ENCODE measurements at regions not wholly inside any gene's neighbourhood (a gene's known extent, or its start where the extent isn't known, plus 50 kb on each side); places are given as distances from the start of the nearest gene placed in this dataset.

- DNase-seq: no peak
Observed at GRCh38 chr5:23579566-23579965, 72.2 kb downstream of the PRDM9 start.

- DNase-seq: no peak
Observed at GRCh38 chr5:23583081-23583480, 75.7 kb downstream of the PRDM9 start.

DNA sequence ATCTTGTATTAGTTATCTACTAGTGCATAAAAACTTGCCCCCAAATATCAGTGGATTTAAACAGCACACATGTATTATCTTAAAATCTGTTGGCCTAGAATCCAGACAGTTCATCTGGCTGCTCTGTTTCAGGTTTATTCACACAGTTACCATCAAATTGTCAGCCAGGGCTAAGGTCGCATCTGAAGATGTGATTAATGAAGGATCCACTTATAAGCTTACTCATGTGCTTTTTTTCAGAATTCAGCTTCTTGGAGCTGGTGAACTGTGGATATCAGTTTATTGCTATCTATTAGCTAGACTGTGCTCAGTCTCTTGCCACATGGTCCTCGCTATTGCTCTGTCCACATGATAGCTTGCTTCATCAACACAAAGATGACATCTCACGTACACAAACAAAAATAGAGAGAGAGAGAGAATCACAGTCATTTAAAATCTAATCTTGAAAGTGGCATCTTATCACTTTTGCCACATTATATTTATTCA, 81.5 kb downstream of the PRDM9 start:
- DNase-seq: no peak

- DNase-seq: no peak
Observed at GRCh38 chr5:23591250-23591649, 83.8 kb downstream of the PRDM9 start.

GRCh38 chr5:23606927-23607326, 99.5 kb downstream of the PRDM9 start:
- DNase-seq: no peak

GRCh38 chr5:23612701-23613100, 105.3 kb downstream of the PRDM9 start:
- DNase-seq: no peak

- DNase-seq: no peak
Observed at GRCh38 chr5:23613566-23613965, 106.2 kb downstream of the PRDM9 start.

DNA sequence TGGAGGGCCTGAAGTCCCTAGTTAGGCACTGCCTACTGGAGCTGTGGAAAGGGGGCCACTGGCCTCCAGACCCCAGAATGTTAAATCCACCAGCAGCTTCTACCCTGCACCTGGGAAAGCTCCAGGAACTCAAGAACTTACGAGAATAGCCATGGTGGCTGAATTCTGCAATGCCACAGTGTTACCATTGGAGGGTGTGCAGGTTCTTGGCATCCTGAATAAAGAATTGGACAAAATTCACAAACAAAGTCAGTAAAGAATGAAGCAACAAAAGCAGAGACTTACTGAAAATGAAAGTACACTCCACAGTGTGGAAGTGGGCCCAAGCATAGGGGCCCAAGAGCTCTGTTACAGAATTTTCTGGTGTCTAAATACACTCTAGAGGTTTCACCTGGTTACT, 107.0 kb downstream of the PRDM9 start:
- no peak for DNase-seq

GRCh38 chr5:23626961-23627360, 119.6 kb downstream of the PRDM9 start:
- DNase-seq: no peak

GRCh38 chr5:23627976-23628375, 120.6 kb downstream of the PRDM9 start:
- no peak for DNase-seq

GRCh38 chr5:23629396-23629795, 122.0 kb downstream of the PRDM9 start:
- no peak for DNase-seq

DNA sequence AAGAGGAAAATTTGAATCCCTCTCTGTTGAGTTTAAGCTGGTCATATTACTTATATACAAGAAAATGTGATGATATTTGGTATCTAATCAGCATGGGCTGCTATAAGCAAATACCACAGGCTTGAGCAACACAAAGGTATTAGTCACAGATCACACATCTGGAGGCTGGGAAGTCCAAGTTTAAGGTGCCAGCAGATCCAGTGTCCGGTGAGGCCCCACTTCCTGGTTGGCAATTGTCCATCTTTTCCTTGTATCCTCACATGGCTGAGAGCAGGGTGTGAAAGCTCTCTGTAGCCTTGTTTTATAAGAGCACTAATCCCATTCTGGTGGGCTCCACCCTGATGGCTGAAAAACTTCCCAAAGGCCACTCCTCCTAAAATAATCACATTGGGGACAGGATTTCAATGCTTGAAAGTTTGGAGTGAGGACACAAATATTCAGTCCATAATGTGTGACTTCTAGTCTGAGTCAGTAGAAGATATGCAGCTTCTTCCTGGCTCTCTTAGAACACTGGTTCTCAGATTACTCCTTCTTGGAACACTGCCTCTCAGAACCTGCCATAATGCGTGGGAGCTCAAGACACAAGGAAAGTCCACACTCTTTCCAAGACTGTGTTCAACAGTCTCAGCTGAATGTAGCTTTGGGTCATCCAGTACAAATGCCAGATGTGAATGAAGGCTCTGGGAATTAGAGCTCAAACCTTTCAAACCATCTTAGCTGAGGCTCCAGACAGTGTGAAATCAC, 124.1 kb downstream of the PRDM9 start:
- no peak for DNase-seq

GRCh38 chr5:23635938-23636337, 128.5 kb downstream of the PRDM9 start:
- DNase-seq: no peak

- DNase-seq: no peak
Observed at GRCh38 chr5:23639326-23639725, 131.9 kb downstream of the PRDM9 start.

- no peak for DNase-seq
Observed at GRCh38 chr5:23648656-23649055, 141.2 kb downstream of the PRDM9 start.

DNA sequence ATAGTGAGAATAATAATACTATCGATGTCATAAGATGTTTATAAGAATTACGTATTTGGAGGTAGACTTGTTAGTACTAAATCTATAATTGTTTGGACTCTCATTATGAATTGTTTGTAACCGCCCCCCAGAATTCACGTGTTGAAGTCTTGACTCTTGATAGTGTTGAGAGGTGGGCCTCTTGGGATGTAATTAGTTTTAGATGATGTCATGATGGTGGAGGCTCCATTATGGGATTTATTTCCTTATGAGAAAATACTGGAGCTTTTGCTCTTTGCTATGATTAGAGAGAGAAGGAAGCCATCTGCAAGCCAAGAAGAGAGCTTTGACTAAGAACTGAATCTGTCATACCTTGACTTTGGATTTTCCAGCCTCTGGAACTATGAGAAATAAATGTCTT, 142.2 kb downstream of the PRDM9 start:
- no peak for DNase-seq

GRCh38 chr5:23655674-23656073, 148.3 kb downstream of the PRDM9 start:
- no peak for DNase-seq

DNA sequence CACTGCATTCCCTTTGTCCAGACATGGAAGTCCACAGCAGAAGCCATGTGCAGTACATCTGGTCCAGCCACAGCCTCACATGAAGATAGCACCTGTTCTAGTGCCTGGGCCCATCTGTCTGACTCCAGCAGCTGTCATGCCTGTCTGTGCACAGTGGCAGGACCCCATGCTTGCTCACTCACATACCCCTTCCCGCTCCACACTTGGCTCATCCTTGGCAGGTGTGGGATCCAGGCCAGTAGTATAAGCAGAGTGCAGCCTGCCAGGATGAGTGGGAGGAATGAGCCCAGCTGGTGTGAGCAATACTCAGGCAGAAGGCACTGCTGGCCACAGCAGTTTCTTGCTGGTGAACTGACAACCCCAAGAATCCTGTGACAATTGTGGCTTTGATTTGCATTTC, 168.0 kb downstream of the PRDM9 start:
- DNase-seq: no peak

DNA sequence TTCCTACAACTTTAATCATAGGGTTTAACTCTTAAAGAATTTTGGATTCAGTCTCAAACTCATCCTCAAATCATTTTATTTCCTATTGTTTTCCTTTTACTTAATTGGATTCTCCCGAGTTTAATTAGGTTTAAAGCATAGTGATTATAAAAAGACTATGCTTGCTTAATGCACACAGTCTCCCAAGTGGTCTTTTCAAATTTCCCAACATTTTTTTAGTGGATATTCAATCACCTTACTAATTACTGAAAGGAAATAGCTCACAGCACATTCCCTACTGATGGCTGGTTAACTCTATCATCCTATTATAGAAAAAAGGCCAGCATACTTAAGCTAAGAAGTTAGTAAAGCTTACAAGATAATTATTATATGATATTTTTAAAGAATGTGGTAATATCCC, 170.6 kb downstream of the PRDM9 start:
- DNase-seq: no peak

- no peak for DNase-seq
Observed at GRCh38 chr5:23684103-23684502, 176.7 kb downstream of the PRDM9 start.

DNA sequence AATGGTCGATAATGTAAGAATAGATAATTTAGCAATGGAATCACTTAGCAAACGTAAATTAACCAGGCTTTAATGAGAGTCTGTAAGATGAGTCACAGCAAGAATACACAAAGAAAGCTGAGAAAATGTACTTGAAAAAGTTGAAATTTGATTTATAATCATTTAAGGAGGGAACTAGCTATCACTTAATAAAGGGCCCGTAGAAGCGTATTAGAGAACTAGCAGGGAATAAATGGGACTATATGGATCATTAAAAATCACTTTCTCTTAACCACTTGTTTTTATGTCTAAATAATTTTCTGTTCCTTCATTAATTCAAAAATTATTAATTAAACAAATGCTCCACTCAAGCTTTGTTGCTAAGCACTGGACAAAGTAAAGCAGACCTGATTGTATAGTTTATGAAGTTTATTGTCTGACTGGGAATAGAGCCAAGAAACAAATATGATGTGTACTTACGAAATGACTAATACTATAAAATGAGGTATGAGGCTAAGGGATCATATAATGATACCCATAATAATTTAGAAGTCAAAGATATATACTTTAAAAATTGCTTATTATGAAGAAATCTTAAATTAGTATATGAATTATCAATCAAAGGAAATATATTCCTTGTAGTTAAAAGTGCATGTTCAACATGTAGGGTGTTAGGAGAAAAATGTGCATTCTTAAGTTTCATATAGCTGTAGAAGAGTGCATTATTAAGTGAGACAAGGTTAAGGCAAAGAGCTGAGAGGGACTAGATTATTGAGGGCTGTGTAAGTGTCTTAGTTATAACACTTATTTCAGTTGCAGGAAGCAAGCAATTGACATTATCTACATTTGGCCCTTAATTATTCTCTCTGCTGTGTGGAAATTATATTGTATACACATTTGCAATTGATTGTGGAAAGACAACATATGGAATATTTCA, 196.8 kb downstream of the PRDM9 start:
- DNase-seq: peak; percentile 45

DNA sequence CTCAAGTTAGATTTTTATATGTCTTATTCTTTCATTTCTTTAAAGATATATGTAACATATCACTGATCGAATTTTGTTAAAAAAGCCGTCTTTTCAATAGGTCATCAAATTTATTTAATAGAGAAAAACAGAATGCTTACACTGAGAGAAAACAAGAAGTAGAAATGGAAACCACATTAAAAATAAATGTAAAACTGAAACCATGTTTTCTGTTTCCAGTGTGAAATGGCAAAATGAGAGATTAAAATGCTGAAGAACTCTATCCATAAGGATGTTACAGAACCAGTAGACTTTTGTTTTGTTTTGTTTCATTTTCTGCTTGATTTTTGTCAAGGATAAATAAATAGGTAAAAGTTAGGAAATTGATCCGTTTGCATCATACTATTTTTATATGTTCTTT, 210.1 kb downstream of the PRDM9 start:
- DNase-seq: no peak

DNA sequence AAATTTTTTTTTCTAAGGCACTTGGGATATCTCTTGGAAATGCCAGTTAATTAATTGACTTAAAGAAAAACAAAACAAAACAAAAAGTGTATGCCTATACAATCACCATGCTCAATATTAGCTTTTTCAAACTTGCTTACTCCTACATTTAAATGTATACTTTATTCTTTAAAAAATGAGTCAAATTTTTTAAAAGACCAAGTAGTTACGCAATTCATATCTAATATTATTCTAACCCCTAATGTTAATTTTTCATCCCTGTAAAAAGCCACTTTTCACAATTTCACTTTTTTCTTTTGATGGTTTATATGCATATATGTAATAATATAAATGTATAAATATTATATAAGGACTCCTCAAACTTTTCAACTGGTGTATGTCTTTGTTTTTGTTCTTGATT, 211.2 kb downstream of the PRDM9 start:
- DNase-seq: no peak

DNA sequence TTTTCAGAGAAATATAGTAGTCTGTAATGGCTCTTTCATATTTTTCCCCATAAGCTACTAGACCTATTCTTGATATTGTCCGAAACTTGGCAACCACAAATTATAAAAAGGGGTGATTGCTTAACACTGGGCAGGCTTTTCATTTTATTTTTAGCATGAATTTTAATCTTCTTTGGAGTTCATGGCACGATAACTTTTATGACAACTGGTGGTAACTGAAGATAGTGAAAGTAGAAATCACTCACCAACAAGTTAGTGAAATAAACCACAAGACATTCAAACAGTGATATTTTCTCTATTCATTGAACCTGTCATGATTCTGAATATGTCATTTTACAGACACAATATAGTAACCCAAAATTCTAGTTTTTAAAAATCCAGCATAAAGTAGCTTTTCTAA, 213.9 kb downstream of the PRDM9 start:
- DNase-seq: no peak
